ENCODE measurements at regions not wholly inside any gene's neighbourhood (a gene's known extent, or its start where the extent isn't known, plus 50 kb on each side); places are given as distances from the start of the nearest gene placed in this dataset.
"Not testable (repeated sequence)": the region's sequence is repeated elsewhere in the genome, so short reads cannot be mapped to it uniquely, and the experiment has no call there.

GRCh38 chr2:128660836-128661235 lies 342.2 kb upstream of the HS6ST1 start:
- DNase-seq (ENCODE audit: low read depth) = no peak

DNA sequence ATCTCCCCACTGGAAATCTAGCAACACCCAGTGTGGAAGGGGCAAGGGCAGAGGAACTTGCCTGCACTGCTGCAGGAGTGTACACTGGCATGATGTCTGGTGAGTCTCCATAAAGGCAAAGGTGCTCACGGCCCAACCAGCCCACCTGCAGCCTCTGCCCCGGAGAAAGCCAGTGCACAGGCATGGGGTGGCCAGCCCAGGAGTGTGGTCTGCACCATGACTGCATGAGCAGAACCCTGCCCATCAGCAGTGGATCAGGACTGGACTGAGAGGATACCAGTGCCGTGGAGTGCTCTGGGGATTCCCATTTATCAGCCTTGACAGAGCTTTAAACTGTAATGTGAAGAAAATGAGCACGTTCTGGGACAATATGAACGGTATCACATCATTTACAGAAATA lies 342.6 kb upstream of the HS6ST1 start:
- no peak for DNase-seq (ENCODE audit: low read depth)

- no peak for DNase-seq (ENCODE audit: low read depth)
These were observed 343.4 kb upstream of the HS6ST1 start for GRCh38 chr2:128662051-128662471.

- no peak for DNase-seq (ENCODE audit: low read depth)
These were observed 344.8 kb upstream of the HS6ST1 start for GRCh38 chr2:128663371-128664050.

GRCh38 chr2:128664499-128664971 lies 345.9 kb upstream of the HS6ST1 start:
- DNase-seq (ENCODE audit: low read depth) = no peak

- no peak for DNase-seq (ENCODE audit: low read depth)
These were observed 346.4 kb upstream of the HS6ST1 start for GRCh38 chr2:128665113-128665512.

- no peak for DNase-seq (ENCODE audit: low read depth)
These were observed 347.9 kb upstream of the HS6ST1 start for GRCh38 chr2:128666596-128666995.

GRCh38 chr2:128667391-128667790 lies 348.7 kb upstream of the HS6ST1 start:
- DNase-seq (ENCODE audit: low read depth) = no peak

DNA sequence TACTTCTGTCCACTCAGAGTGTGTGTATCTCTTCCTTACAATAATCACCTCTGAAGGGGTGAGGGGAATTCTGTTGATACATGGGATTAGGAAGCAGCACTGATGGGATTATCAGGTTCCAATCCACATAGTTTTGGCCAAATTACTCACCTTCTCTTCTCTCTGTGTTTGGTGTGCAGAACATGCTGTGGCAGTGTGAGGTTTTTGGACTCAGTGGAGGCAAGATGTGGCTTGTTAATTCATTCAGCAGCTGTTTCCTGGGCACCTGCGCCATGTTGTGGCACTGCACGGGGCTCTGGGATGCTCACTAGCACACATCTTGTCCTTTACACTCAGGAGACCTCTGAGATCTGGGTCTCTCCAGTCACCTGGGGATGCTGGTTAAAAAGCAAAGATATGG lies 350.3 kb upstream of the HS6ST1 start:
- no peak for DNase-seq (ENCODE audit: low read depth)

DNA sequence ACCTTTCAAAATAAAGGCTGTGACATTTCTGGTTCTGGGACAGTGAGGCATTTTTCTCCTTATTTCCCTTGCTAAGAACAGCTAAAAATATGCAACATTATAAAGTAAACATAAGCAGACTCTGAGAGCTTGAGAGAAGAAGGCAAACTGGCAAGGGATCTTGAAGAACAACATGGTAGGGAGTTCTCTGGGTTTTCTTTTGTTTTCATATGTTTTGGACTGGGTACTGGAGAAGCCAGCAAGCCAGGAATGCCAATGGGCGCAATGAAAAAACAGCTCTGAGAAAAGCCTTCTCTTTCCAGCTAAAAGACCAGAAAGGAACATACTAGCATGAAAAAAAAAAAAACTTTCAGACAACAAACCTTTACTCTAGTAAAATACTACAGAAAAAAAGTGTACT lies 351.4 kb upstream of the HS6ST1 start:
- DNase-seq (ENCODE audit: low read depth) = no peak

DNA sequence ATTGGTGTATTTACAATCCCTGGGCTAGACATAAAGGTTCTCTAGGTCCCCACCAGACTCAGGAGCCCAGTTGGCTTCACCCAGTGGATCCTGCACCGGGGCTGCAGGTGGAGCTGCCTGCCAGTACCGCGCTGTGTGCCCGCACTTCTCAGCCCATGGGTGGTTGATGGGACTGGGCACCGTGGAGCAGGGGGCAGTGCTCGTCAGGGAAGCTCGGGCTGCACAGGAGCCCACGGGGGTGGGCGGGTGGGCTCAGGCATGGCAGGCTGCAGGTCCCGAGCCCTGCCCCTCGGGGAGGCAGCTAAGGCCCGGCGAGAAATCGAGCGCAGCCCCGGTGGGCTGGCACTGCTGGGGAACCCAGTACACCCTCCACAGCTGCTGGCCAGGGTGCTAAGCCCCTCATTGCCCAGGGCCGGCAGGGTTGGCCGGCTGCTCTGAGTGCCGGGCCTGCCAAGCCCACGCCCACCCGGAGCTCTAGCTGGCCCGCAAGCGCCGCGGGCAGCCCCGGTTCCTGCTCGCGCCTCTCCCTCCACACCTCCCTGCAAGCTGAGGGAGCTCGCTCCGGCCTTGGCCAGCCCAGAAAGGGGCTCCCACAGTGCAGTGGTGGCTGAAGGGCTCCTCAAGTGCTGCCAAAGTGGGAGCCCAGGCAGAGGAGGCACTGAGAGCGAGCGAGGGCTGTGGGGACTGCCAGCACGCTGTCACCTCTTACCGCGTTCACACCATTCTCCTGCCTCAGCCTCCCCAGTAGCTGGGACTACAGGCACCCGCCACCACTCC lies 353.5 kb upstream of the HS6ST1 start:
- DNase-seq (ENCODE audit: low read depth) = not testable (repeated sequence)

DNA sequence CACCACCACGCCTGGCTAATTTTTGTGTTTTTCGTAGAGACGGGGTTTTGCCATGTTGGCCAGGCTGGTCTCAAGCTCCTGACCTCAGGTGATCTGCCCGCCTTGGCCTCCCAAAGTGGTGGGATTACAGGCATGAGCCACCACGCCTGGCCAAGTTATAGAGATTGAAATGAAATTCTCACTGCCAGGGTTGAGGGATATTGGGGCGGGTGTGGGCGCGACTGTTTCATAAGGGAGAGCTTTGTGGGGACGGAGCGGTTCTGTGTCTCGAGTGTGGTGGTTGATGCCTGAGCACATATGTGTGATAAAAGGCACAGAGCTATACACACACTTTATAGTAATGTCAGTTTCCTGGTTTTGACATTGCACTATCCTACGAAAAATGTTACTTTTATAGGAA lies 361.0 kb upstream of the HS6ST1 start:
- DNase-seq (ENCODE audit: low read depth) = not testable (repeated sequence)

DNA sequence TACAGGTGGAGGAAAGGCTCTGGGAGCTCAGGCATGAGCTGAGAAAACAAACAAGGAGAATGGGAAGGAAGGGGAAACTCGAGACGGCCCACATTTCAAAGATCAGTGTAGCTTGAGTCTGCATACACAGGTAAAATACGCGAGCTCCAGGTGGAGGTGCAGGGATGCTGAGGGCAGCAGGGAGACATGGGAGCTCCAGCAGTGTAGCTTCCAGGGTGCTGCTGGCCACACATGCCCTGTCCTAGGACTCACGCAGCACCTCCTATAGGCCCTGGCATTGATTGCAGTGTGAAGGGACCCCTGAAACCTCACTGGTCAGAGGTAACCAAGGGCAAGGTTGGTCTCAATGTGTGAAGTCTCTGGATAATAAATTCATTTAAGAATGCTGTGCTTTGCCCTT lies 362.8 kb upstream of the HS6ST1 start:
- DNase-seq (ENCODE audit: low read depth) = no peak

DNA sequence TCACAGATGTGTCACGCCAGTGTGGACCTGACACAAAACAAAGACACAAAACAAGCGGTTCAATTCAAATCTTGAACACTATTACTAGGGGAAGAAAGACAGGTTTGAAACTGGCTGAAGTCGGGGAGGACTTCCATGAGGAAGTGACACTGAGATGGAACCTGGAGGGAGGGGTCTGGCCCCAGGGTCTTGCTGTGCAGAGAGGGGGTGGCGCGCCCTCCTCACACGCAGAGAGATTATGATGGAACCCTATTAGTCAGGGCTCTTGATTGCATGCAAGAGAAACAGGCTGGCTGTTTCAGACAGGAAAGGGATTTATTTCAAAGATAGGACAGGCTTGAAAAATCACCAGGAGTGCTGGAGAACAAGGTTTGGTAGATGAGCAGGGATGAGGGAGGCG lies 363.6 kb upstream of the HS6ST1 start:
- no peak for DNase-seq (ENCODE audit: low read depth)

- DNase-seq (ENCODE audit: low read depth) = no peak
These were observed 364.1 kb upstream of the HS6ST1 start for GRCh38 chr2:128682729-128683284.

GRCh38 chr2:128684523-128684922 lies 365.9 kb upstream of the HS6ST1 start:
- no peak for DNase-seq (ENCODE audit: low read depth)

DNA sequence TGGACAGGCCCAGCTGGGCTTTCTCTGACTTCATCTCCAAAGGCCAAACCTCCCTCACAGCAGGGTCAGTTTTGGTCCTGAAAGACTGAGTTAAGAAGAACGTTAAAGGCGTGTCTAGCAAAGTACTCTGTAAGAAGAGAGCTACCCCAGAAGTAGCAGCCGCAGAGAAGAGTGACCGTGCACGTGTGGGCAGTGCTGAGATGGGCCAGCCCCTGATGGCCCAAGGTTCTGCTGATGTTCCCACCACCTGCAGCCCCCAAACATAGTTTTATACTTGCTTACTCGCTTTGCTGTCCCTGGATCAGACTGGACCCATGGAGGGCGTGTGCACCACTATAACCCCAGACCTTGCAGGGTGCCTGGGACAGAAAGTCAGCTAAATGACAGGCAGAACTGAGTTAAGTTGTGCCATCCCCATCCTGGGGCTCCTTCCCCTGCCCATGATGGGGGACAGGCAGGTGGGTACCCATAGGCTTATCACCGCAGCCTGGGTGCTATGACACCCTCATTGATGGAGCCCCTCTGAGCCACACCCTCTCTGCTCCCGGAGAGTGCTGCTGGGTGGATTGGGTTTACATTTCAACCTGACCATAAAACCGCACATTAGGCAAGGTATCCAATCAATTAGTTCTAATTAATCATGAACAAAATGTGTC lies 367.3 kb upstream of the HS6ST1 start:
- DNase-seq (ENCODE audit: low read depth) = no peak

DNA sequence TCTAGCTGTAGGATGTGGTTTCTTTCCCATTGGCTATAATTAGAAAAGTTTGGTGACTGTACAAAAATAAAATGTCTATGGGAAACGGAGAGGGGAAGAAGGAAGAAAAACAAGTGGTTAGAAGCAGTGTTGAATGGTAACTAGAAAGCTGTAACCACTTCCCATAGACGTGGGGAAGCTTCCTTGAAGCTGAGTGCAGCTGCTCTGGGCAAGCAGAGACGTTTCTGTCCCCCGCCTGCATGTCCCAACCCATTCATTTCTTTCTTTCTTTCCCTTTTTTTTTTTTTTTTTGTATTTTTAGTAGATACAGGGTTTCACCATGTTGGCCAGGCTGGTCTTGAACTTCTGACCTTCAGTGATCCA lies 367.8 kb upstream of the HS6ST1 start:
- no peak for DNase-seq (ENCODE audit: low read depth)

- no peak for DNase-seq (ENCODE audit: low read depth)
These were observed 368.4 kb upstream of the HS6ST1 start for GRCh38 chr2:128686881-128687555.

- no peak for DNase-seq (ENCODE audit: low read depth)
These were observed 368.9 kb upstream of the HS6ST1 start for GRCh38 chr2:128687565-128687964.

- DNase-seq (ENCODE audit: low read depth) = no peak
These were observed 371.3 kb upstream of the HS6ST1 start for GRCh38 chr2:128689971-128690370.

DNA sequence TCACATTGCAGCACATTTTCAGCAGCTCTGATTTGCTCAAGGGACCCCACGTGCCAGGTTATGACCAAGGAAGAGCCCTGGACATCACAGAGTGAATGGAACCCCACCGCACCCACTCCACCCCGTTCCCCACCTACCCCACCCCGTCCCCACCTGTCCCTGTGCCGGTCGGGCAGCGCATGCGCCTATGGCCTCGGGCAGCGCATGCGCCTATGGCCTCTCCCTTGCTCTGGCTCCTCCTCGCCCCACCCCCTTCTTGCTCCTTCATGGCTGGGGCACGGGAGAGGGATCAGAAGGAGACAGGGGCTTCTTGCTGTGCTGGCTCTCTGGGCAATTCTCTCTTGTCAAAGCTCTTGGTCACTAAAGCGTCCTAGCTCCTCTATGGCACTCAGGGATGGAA lies 371.8 kb upstream of the HS6ST1 start:
- DNase-seq (ENCODE audit: low read depth) = no peak
